Neural progenitor cell (in vitro differentiated cells): ENCODE measurements at regions not wholly inside any gene's neighbourhood (a gene's known extent, or its start where the extent isn't known, plus 50 kb on each side); places are given as distances from the start of the nearest gene placed in this dataset.

Experiments
- EZH2 ChIP-seq: fragments of 200-600 bp; sonication (generic); IDR thresholded peaks from 2 replicates; pipeline ENCODE4 v1.6.1; 2017; ENCODE audit warnings: antibody characterized with exemption, mild to moderate bottlenecking, moderate library complexity
- EZH2phosphoT487 ChIP-seq: fragments of 200-600 bp; sonication (generic); IDR thresholded peaks from 2 replicates; pipeline ENCODE4 v1.6.1; 2017; ENCODE audit warnings: antibody characterized with exemption
- TF ChIP-seq, protein P1 (sequence below): fragments of 200-600 bp; sonication (generic); IDR thresholded peaks from 2 replicates; pipeline ENCODE4 v1.5.1; 2017; ENCODE audit warnings: antibody characterized with exemption, mild to moderate bottlenecking

- TF ChIP-seq, protein P1, sequence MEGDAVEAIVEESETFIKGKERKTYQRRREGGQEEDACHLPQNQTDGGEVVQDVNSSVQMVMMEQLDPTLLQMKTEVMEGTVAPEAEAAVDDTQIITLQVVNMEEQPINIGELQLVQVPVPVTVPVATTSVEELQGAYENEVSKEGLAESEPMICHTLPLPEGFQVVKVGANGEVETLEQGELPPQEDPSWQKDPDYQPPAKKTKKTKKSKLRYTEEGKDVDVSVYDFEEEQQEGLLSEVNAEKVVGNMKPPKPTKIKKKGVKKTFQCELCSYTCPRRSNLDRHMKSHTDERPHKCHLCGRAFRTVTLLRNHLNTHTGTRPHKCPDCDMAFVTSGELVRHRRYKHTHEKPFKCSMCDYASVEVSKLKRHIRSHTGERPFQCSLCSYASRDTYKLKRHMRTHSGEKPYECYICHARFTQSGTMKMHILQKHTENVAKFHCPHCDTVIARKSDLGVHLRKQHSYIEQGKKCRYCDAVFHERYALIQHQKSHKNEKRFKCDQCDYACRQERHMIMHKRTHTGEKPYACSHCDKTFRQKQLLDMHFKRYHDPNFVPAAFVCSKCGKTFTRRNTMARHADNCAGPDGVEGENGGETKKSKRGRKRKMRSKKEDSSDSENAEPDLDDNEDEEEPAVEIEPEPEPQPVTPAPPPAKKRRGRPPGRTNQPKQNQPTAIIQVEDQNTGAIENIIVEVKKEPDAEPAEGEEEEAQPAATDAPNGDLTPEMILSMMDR, result no peak
- TF ChIP-seq EZH2, result no peak
- TF ChIP-seq EZH2phosphoT487, result no peak
These were observed 1316.5 kb downstream of the BRD1 start for GRCh38 chr22:48511211-48511610.
